Liver (tissue), 8 donors: ENCODE measurements at regions not wholly inside any gene's neighbourhood (a gene's known extent, or its start where the extent isn't known, plus 50 kb on each side); places are given as distances from the start of the nearest gene placed in this dataset.

Experiments used
- DNase-seq: peaks from one replicate; pipeline ENCODE4 v3.0.0-alpha.2; 2017; ENCODE audit warnings: low spot score
- H3K27ac ChIP-seq, 2 donors: one replicate each; pipeline ENCODE4 v1.7.0; 2013; ENCODE audit warnings: inconsistent platforms in 2 of 2, low read length in 2 of 2, control low read depth in 1 of 2, low read depth in 1 of 2, mild to moderate bottlenecking in 1 of 2
- H3K27me3 ChIP-seq, 4 donors: one replicate each; pipeline versions ENCODE4 v1.6.1 to v1.7.0; 2013; ENCODE audit warnings: low read length in 3 of 4, inconsistent platforms in 1 of 4, mild to moderate bottlenecking in 1 of 4, moderate library complexity in 1 of 4; ENCODE audit not compliant: control insufficient read depth in 4 of 4, insufficient read depth in 4 of 4
- H3K36me3 ChIP-seq, 4 donors: one replicate each; pipeline versions ENCODE4 v1.6.1 to v1.7.0; 2013; ENCODE audit warnings: low read length in 3 of 4, mild to moderate bottlenecking in 3 of 4, low read depth in 1 of 4, moderate library complexity in 1 of 4; ENCODE audit not compliant: control insufficient read depth in 4 of 4, insufficient read depth in 3 of 4
- H3K4me1 ChIP-seq, 4 donors: one replicate each; pipeline versions ENCODE4 v1.6.1 to v1.7.0; 2013; ENCODE audit warnings: low read length in 3 of 4, mild to moderate bottlenecking in 3 of 4, moderate library complexity in 1 of 4; ENCODE audit not compliant: control insufficient read depth in 4 of 4, insufficient read depth in 4 of 4
- H3K4me3 ChIP-seq, 3 donors: one replicate each; pipeline versions ENCODE4 v1.6.1 to v1.7.0; 2013; ENCODE audit warnings: low read length in 3 of 3, control low read depth in 1 of 3, low read depth in 1 of 3, mild to moderate bottlenecking in 1 of 3
- H3K9ac ChIP-seq, 2 donors: one replicate each; pipeline ENCODE4 v1.7.0; 2013; ENCODE audit warnings: low read length in 2 of 2, mild to moderate bottlenecking in 2 of 2, moderate library complexity in 2 of 2, control low read depth in 1 of 2, low read depth in 1 of 2
- H3K9me3 ChIP-seq, 4 donors: one replicate each; pipeline versions ENCODE4 v1.6.1 to v1.7.0; 2013; ENCODE audit warnings: low read length in 3 of 4; ENCODE audit not compliant: control insufficient read depth in 4 of 4
- FOXA2 ChIP-seq: IDR thresholded peaks from 2 replicates; pipeline ENCODE4 v1.6.1; 2016; ENCODE audit warnings: antibody characterized with exemption
- GABPA ChIP-seq, 2 donors: IDR thresholded peaks in 1 of 2; conservative IDR thresholded peaks in 1 of 2; 2 replicates each; pipeline ENCODE4 v1.6.1; 2016; ENCODE audit warnings: antibody characterized with exemption in 2 of 2, mild to moderate bottlenecking in 1 of 2, moderate library complexity in 1 of 2
- HNF4A ChIP-seq, 2 donors: conservative IDR thresholded peaks; 2 replicates each; pipeline ENCODE4 v1.6.1; 2016; ENCODE audit warnings: antibody characterized with exemption in 2 of 2, mild to moderate bottlenecking in 2 of 2
- HNF4G ChIP-seq: IDR thresholded peaks from 2 replicates; pipeline ENCODE4 v1.6.1; 2016; ENCODE audit warnings: antibody characterized with exemption
- JUND ChIP-seq, 2 donors: IDR thresholded peaks; 2 replicates each; pipeline ENCODE4 v1.6.1; 2016; ENCODE audit warnings: antibody characterized with exemption in 2 of 2
- MAX ChIP-seq: IDR thresholded peaks from 2 replicates; pipeline ENCODE4 v1.6.1; 2016; ENCODE audit warnings: antibody characterized with exemption
- NR2F2 ChIP-seq: IDR thresholded peaks from 2 replicates; pipeline ENCODE4 v1.6.1; 2016; ENCODE audit warnings: antibody characterized with exemption
- REST ChIP-seq: IDR thresholded peaks from 2 replicates; pipeline ENCODE4 v1.6.1; 2016; ENCODE audit warnings: antibody characterized with exemption, mild to moderate bottlenecking
- RXRA ChIP-seq, 2 donors: IDR thresholded peaks; 2 replicates each; pipeline ENCODE4 v1.6.1; 2017 to 2018; ENCODE audit warnings: antibody characterized with exemption in 2 of 2, mild to moderate bottlenecking in 1 of 2
- SP1 ChIP-seq: IDR thresholded peaks from 2 replicates; pipeline ENCODE4 v1.6.1; 2018; ENCODE audit warnings: antibody characterized with exemption, mild to moderate bottlenecking
- TAF1 ChIP-seq: conservative IDR thresholded peaks from 2 replicates; pipeline ENCODE4 v1.6.1; 2016; ENCODE audit warnings: antibody characterized with exemption, mild to moderate bottlenecking
- YY1 ChIP-seq: IDR thresholded peaks from 2 replicates; pipeline ENCODE4 v1.6.1; 2016; ENCODE audit warnings: antibody characterized with exemption, mild to moderate bottlenecking
- WGBS: extraction: QIAGEN DNeasy Blood & Tissue Kit; methylation state at CpG from one replicate; pipeline ENCODE4 v1.1.7; 2013; 5-methylcytosine and 5-hydroxymethylcytosine counted together
- TF ChIP-seq, protein P1 (sequence below): IDR thresholded peaks from 2 replicates; pipeline ENCODE4 v1.6.1; 2016; ENCODE audit warnings: antibody characterized with exemption
- TF ChIP-seq, protein P2 (sequence below): fragments of 150-350 bp; IDR thresholded peaks from 2 replicates; pipeline ENCODE4 v1.5.1; 2017; ENCODE audit warnings: improper control_type of control experiment, low read depth, low read length; ENCODE audit not compliant: missing input control
- donor health status: healthy.
- donor health status: healthy.
- donor health status: healthy.
- donor health status: healthy.
- donor health status: healthy.

- H3K4me1 ChIP-seq: no peaks in the 10 kb centered on the region
- no peaks in the 10 kb centered on the region for H3K9me3 ChIP-seq
- H3K36me3 ChIP-seq: no peaks in the 10 kb centered on the region
- no peak overlapping the region for H3K4me3 ChIP-seq
- 75% methylated on average over 12 of the region's 12 CpGs for WGBS
- H3K27me3 ChIP-seq: peaks cover 0 to 4% (median 0%) of the 10 kb centered on the region in 4 donors
- H3K27ac ChIP-seq: no peak overlapping the region
- H3K9ac ChIP-seq: no peak overlapping the region
- no peak for DNase-seq
- TF ChIP-seq TAF1: no peak
- no peak for TF ChIP-seq FOXA2
- TF ChIP-seq RXRA (IDR thresholded peaks at IDR 0.05): no peak
- TF ChIP-seq, protein P1, sequence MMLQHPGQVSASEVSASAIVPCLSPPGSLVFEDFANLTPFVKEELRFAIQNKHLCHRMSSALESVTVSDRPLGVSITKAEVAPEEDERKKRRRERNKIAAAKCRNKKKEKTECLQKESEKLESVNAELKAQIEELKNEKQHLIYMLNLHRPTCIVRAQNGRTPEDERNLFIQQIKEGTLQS: no peak
- no peak for TF ChIP-seq HNF4A (conservative IDR thresholded peaks at IDR 0.05)
- no peak for TF ChIP-seq GABPA (IDR thresholded peaks at IDR 0.05 in 1 of 2, conservative IDR thresholded peaks at IDR 0.05 in 1 of 2)
- no peak for TF ChIP-seq HNF4G
- TF ChIP-seq MAX: no peak
- no peak for TF ChIP-seq NR2F2
- TF ChIP-seq SP1: no peak
- TF ChIP-seq YY1: no peak
- no peak for TF ChIP-seq JUND (IDR thresholded peaks at IDR 0.05)
- TF ChIP-seq, protein P2, sequence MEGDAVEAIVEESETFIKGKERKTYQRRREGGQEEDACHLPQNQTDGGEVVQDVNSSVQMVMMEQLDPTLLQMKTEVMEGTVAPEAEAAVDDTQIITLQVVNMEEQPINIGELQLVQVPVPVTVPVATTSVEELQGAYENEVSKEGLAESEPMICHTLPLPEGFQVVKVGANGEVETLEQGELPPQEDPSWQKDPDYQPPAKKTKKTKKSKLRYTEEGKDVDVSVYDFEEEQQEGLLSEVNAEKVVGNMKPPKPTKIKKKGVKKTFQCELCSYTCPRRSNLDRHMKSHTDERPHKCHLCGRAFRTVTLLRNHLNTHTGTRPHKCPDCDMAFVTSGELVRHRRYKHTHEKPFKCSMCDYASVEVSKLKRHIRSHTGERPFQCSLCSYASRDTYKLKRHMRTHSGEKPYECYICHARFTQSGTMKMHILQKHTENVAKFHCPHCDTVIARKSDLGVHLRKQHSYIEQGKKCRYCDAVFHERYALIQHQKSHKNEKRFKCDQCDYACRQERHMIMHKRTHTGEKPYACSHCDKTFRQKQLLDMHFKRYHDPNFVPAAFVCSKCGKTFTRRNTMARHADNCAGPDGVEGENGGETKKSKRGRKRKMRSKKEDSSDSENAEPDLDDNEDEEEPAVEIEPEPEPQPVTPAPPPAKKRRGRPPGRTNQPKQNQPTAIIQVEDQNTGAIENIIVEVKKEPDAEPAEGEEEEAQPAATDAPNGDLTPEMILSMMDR: no peak
Measured at GRCh38 chr5:5588887-5589826, 166.7 kb downstream of the ICE1 start.

DNA sequence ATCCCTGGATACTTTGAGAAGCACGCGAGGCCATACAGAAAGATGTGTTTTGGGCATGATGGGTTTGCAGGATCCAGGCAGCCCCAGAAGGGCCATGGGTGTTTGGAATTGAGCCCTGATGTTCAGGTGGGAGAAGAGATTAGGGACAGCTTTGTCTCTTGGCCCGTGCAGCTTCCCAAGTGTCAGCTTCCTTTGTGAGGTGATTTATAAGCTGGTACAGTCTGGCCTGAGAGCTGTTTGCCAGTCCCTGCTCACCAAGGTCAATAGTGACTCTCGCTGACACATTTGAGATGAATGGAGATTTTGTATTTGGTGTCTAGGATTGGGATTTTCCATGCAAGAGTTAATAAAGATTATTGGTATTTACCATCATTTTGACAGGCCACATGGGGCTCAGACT lies 165.9 kb downstream of the ICE1 start:
- no peaks in the 10 kb centered on the region for H3K4me1 ChIP-seq
- TF ChIP-seq RXRA (IDR thresholded peaks at IDR 0.05) (no peak), YY1 (no peak), FOXA2 (no peak), HNF4G (no peak), JUND (IDR thresholded peaks at IDR 0.05) (no peak), REST (no peak)
- TF ChIP-seq, protein P1: no peak
- H3K4me3 ChIP-seq: no peak overlapping the region
- no peak overlapping the region for H3K9ac ChIP-seq
- DNase-seq: no peak
- H3K27me3 ChIP-seq: peaks cover 0 to 4% (median 0%) of the 10 kb centered on the region in 4 donors
- H3K9me3 ChIP-seq: no peaks in the 10 kb centered on the region
- WGBS: 80% methylated on average over 4 of the region's 4 CpGs
- no peak overlapping the region for H3K27ac ChIP-seq
- no peaks in the 10 kb centered on the region for H3K36me3 ChIP-seq
